Superior temporal gyrus (tissue), 1 donor: ENCODE measurements at regions not wholly inside any gene's neighbourhood (a gene's known extent, or its start where the extent isn't known, plus 50 kb on each side); places are given as distances from the start of the nearest gene placed in this dataset.

Source experiments
- DNase-seq: peaks from one replicate; pipeline ENCODE4 v3.0.0-alpha.2; 2016; ENCODE audit errors: extremely low spot score

DNA sequence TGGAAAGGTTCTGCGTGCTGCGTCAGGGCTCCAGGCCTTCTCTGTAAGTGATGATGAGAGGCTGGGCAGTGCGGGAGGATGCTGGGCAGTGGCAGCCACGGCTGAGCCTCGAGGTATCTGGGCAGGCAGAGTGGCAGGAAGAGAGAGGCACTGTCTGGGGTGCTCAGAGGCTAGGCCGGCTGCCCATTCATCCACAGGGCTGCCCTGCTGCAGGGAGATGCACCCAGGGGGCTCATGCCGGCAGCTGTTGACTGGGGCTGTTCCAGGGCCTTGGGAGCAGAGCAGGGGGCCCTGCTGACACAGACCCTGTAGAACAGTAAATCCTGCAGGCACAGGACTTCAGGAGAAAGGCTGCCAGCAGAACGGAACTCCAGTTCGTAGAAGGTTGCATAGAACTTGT, 88.8 kb downstream of the BOD1 start:
- DNase-seq = no peak

DNA sequence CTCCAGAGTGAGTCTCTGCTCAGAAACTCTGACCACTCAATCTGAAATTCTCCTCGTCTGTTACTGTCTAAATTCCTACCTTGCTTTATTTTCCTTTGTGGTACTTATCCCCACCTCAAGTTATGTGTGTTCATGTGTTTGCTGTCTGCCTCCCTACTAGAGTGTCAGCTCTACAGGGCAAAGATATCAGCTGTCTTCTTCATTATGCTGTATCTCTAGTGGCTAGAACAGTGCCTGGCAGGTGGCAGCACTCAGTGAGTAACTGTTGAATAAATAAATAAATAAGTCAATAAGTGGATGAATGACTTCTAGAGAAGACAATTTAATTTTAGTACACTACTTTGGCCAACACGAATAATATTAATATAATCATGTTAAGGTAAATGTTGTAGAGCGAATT, 92.3 kb downstream of the BOD1 start:
- DNase-seq = no peak

DNA sequence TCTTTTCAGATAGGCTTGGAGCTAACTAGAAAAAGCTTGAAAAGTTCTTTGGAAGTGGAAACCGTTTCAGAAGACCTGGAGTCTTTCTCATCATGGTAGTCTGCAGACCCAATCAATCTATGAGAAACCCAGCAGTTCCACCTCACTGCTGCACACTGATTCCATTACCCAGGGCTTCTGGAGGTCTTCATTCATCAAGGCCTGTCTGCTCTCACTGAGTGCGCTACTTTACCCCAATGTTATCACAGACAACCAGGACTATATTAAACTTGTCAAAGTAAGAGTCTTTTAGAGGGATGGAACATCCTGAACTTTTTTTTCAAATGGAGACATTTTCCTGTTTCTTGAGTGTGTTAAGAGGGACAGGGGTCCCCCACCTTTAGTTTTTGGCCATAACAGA, 93.1 kb downstream of the BOD1 start:
- DNase-seq = no peak

DNA sequence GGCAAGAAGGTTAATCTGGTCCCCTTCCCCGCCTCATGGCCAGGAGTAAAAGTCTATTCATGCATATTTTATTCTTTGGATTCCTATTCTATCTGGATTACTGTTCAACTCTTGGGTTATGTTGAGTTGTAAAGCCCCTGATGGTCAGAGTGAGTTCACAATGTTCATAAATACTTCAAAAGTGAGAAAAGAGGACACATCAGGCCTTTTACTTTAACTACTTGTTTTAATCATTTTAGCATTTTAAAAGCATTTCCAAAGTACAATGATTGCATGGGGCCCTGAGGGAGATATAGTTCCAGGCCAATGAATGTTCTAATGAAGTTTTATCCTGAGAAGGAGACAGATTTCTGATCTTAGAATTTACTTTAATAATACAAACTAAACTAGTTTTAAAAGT, 93.9 kb downstream of the BOD1 start:
- DNase-seq = no peak

DNA sequence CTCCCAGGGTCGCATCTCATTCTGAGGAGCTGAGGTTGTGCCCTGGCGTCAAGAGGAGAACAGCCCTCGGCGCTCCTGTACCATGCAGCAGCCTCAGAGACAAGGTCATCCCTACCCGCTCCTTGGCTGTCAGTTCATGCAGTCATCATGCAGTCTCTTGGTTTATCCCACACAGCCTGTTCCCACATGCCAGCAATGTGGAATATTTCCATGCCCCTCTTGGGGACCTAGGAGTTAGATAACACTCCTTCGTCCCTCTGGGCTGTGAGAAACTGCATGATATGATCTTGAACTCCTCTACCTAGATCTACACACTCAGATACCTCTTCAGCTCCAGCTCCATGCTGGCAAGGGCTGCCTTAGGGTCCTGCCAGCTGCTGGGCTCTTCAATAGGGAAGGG, 97.6 kb downstream of the BOD1 start:
- DNase-seq = no peak

DNA sequence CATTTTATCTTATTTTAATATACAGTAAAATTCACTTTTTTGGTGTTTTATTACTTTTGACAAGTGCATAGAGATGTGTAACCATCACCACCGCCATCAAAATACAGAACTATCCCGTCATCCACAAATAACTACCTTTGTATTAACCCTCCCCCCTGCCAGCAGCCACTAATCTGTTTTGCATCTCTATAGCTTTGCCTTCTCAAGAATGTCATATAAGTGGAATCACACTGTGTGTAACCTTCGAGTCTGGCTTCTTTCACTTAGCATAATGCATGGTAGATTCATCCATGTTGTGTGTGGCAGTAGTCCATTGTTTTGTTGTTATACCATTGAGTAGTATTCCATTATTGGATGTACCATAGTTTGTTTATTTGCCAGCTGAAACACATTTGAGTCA, 98.8 kb downstream of the BOD1 start:
- DNase-seq = no peak

DNA sequence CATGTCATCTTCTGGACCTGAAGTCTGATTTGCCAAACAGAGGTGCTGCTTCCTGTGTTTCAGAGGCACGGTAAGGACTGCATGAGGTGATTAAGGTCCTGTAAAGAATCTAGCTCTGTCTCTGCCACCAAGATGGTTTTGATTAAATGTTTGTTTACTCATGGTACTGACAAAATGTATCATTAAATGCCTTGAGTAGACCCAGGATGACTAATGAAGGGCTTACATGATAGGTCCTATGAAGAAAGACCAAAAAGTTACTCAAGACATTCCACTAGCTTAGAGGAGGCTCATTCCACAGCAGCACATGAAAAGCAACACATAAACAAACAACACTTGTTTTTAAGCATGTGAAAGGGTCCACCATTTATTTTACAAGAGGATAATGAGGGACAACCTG, 100.9 kb downstream of the BOD1 start:
- no peak for DNase-seq

DNA sequence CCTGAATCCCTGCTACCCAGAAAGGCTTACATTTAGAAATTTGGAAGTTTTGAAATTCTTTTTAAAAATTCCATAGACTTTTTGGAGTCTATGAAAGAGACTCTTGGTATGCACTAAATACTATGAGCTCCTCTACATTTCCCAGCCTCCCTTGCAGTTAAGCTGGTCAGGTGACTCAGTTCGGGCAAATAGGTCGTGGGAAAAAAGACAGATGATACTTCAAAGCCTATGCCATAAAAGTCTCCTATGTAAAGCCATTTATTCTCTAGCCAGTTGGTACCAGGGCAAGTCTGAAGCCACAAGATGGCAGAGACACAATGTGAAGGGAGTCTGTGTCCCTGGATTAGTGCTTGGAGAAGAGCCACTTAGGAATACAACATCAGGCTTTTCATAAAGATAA, 101.8 kb downstream of the BOD1 start:
- DNase-seq = no peak

DNA sequence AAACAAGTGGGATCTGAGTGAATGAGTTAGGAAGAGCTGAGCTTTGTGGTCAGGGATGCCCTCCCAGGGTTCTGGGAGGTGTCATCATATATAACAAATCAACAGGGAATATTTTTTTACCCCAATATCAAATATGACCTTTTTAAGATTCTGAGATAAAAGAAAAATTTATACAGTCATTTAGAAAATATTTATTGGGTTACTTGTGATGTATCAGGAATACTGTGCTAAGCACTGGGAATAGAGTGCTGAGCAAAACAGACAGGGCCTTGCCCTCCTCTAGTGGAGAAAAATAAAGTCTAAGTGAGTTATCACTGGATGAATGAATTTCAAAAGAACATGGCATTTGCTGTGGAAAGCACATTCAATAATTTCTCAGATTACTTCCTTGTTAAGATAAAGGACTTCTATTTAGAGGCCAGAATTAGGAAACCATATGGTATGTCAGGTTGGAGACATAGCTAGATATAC, 102.9 kb downstream of the BOD1 start:
- DNase-seq = no peak

DNA sequence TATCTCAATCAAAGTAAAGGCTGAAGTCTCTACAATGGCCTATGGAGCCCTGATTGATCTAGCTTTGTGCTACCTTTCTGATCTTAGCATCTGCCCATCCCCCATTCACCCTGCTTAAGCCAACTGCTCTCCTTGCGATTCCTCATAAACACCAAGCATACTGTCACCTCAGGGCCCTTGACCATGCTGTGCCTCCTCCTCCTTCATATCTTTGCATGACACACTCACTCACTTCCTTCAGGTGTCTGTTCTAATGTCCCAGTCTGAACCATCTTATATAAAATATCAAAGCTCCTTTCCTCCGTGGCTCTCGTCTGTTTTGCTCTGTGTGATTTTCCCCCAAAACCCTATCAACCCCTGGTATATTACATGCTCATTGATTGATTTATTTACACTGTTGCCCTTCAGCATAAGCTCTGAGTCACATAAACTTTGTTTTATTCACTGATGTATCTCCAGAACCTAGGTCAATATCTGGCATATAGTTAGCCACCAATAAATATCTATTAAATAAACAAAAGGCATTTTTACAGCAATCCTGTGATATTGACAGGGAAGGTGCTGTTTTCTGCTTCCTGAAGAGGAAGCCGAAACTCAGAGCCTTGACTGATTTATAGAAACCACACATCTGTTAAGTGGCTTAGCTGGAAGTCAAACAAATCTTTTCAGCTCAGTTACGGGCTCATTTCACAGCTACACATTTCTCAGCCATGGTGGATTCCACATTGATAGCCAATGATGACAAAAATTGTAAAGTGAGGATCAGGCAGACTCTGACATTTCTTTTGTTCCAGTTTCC, 103.6 kb downstream of the BOD1 start:
- DNase-seq = no peak

DNA sequence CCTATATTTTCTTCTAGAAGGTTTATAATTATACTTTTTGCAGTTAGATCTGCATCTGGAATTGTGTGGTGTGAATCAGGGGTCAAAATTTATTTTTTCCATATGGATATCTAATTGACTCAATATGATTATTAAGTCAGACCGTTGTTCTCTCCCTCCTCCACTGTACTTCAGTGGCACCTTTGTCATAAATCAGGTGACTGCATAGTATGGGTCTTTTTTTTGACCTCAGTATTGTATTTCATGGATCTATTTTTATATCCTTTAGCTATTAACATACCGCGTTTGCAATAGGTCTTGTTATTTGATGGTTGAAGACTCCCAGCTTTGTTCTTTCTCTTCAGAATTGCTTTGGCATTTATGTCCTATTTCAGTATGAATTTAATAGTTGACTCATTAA, 107.4 kb downstream of the BOD1 start:
- DNase-seq = no peak

DNA sequence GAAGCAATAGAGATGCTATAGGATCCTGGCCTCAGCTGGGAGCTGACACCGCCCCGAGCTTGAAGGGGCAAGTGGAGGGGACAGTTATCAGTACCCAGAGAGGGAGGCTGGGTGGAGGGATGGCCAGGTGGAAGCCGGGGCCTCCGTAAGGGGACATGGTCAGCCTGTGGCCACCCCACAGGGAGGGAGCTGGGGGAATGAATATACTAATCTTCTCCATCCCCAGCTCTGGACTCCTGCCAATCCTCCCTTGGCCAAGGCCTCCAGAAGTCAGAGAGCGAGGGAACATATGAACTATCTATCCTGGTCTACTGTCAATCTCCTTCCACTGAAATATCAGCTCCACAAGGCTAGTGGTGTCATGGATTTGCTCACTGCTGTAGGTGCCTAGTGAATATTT, 109.3 kb downstream of the BOD1 start:
- no peak for DNase-seq

DNA sequence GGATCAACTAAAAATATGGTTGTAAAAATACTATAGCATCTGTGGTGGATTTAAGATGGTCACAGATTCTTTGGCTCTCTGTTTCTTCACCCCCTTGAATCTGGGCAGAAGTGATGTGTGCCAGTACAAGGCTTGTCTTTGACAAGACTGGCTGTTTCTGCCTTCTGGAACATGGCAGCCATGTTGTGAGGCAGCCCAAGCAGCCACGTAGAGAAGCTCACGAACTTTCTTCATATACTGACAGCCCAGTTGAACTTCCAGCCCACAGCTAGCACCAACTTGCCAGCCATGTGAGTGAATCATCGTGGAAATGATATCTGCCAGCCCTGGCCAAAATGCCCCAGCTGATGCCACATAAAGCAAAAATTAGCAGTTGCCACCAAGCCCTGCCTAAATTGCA, 110.8 kb downstream of the BOD1 start:
- no peak for DNase-seq

DNA sequence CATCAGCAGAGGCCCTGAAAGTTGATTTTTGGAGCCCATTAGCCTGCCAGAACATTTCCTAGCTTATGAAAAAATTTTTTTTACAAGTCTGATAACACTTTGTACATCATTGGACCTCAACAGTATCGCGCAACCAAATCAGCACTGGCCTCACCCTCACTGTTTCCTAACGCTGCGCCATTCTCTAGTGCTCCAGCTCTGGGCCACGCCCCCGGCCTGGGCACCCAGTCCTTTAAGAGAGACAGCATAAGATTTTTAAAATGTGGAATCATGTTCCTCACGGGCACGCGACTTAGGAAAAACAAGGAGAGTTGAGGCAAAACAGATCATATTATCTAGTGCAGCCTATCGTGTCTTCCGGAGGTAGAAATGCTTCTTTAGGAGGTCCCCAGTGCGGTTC, 114.5 kb downstream of the BOD1 start:
- DNase-seq = no peak

DNA sequence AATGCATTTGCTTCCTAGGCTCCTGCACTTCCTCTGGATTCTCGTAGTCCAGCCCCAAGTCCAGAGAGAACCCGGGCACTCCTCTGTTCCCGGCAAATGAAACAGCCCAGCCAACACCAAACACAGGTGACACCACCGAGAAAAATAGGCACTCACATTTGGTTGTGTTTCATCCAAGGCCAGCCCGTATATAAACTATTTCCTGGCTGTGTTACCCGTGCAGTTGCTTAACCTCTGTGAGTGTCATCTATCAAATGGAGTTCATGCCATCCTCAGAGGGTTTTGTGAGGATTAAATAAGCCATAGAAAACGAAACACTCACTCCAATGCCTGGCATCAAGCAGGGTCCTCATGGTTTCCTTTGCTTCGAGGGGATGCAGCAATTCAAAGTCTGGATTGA, 115.2 kb downstream of the BOD1 start:
- DNase-seq = no peak

DNA sequence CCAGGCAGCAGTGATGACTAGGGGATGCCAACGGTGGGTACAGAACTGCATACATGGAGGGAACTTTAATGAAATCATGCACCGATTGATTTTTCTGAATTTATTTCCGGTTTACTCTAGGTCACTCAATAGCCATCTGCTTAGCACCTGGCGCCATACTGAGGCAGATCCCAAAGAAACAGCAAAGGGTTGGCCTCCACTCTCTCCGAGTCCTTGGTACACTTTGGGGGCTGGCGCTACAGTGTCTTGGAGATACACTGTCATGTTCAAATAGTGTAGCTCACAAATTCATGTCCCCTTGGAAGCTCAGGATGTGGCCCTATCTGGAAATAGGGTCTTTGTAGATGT, 116.3 kb downstream of the BOD1 start:
- no peak for DNase-seq

DNA sequence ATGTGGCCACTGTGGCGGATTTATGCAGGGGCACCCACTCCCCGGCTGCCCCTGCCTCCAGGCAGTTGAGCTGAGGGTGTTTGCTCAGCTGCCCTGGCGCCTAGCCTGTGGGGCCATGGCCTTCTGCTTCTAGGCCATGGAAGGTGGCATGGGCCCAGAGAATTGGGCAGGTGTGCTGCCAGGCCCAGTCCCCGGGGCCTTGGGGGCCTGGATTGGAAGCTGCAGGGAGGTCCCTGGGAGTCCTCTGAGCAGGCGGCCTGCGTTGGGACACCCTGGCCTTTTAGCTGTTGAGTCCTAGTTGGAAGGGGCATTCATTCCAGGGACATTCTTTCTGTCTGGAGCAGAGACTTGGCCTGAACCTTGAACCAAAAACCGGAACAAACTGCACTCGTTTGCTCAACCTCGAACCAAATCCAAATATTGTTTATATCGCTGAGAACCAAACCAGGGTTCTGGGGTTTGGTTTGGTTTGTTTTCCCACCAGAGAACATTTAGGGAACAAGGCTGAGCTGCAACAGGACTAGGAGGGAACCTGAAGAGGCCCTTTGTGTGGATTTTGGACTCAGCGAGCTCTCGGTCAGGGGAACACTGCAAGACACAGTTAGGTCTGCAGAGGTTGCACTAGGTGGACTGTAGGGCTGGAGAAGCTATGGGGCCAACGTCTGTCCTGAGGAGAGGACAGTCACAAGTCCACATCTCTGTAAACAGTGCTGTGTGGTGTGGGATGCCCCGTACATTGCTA, 116.8 kb downstream of the BOD1 start:
- no peak for DNase-seq

DNA sequence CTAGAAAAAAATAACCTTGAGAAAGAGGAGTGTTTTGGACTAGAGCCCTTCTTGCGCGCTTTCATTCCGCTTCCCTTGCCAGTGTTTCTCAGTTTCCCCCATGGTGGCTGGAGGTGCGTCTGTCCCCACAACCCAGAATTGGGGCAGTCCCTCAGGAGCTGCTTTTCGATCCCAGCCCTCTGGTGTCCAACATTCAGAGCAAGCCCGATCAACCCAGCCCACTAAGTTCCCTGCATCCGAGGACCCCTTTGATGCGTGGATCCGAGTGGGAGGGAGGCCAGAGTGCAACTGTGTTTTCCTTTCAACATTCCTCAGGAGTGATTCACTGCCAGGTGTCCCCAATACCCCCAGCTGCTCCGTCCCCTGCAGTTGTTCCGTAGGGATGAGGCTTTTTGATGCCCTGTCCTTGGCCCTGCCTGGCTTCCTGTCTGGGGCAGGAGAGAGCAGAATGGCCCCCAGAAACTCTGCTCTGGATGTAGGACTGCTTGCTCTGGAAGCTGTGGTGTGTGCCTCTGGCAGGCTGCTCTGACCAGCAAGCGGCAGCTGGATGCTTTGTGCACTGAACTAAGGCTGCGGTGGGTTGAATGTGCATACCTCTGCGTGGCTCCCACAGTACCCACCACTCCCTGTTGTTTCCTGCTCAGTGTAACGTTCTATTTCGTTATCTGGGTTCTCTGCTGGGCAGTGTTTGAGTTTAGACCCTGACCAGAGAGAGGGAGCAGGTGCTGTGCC, 117.5 kb downstream of the BOD1 start:
- no peak for DNase-seq

DNA sequence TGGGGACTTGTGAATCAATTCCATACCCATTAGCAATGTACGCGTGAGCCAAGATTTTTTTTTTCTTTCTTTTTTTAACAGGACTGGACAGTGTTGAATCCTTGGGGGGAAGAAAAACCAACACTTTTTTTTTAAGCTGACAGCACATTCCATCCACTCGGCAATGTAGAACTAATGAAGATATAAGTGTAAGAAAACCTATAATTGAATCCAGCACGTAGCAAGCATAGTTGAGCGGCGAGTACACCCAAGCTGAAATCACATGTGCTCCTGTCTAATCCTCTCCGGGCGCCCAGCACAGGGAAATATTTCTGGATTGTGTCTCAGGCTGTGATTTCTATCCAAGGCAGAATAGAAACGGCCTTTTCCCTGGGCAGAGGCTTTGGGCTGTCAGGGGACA, 118.2 kb downstream of the BOD1 start:
- DNase-seq = no peak

DNA sequence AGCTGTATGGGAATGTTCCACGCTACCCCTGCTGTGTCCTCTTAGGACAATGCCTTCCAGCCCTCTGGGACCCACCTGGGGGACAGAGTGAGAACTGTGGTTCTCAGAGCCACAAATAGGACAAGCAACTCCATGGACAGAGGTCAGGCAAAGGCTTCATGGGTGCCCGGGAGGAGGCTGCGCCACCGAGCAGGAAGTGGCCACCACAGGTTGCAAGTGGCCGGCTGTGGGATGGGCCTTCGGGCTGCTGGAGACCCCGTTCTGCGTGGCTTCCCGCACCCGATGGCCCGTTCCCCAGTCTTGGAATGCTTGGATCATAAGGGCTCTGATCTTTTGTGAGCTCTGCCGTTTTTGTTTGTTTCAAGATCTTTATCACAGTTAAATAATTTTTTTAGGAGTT, 118.8 kb downstream of the BOD1 start:
- no peak for DNase-seq

DNA sequence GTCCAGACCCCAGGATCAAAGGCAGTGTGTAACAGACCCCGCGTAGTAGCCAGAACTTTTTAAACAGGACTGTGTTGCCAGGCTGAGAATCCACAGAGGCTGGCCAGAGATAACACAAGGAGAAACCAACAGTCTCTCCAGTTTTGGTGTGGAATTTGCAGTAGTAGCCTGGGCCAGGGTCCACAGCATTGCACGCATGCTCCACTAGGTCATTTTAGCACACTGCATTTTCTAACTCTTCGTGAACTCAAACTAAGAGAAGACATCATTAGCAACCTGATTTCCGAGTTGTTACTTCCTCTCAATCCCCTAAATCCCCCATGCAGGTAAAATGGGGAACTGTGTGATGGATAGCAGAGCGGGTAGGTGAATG, 119.6 kb downstream of the BOD1 start:
- no peak for DNase-seq

DNA sequence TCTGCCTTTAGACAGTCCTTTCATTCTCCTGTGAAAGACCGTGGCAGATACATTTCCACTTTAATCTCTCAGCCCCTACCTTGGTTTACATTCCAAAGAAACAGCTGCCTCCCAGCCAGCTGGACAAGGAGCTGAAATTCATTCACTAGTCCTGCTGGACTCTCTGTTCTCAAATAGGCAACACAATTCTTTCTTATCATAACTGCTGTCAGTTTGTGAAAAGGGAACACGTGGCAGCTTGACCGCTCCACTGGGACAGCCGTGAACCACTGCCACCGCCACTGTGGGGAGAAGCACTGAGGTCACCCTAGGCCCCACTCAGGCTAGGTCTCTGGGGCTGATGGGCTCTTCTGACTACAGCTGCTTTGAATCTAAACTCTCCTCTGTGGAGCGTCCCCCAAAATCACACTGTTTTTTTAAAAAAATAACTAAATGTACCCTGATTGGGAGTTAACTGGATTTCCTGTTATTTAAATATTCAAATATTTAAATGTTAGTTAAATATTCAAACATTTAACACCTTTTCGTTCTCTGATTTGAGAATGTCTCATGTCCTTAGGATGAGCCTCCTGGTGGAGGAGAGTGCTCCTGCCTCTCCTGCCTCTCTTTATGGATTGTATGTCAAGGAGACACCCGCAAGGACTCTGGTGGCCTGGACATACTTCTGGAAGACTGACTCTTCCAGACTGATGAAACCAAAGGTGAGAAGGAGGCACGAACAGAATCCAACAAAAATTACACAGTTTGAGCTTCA, 120.1 kb downstream of the BOD1 start:
- no peak for DNase-seq
